IMR-90 (cell line): ENCODE measurements at regions not wholly inside any gene's neighbourhood (a gene's known extent, or its start where the extent isn't known, plus 50 kb on each side); places are given as distances from the start of the nearest gene placed in this dataset.

Experiments used
- CEBPB ChIP-seq: IDR thresholded peaks from 2 replicates; pipeline ENCODE4 v1.6.1; 2012; ENCODE audit warnings: low read depth, low read length, improper control_type of control experiment
- CHD1 ChIP-seq: IDR thresholded peaks from 2 replicates; pipeline ENCODE4 v1.6.1; 2012; ENCODE audit warnings: low read depth, low read length, improper control_type of control experiment
- MXI1 ChIP-seq: IDR thresholded peaks from 2 replicates; pipeline ENCODE4 v1.6.1; 2012; ENCODE audit warnings: low read depth, mild to moderate bottlenecking, low read length, moderate library complexity, borderline replicate concordance
- POLR2A ChIP-seq: IDR thresholded peaks from 2 replicates; pipeline ENCODE4 v1.6.1; 2012; ENCODE audit warnings: mild to moderate bottlenecking, low read depth, low read length
- RFX5 ChIP-seq: IDR thresholded peaks from 2 replicates; pipeline ENCODE4 v1.8.0; 2012; ENCODE audit warnings: low read depth, mild to moderate bottlenecking, low read length, moderate library complexity
- USF2 ChIP-seq: fragments of 150-350 bp; IDR thresholded peaks from 2 replicates; pipeline ENCODE4 v1.6.1; 2017; ENCODE audit warnings: mild to moderate bottlenecking, antibody characterized with exemption, low read length, low read depth
- TF ChIP-seq, protein P1 (sequence below): conservative IDR thresholded peaks from 2 replicates; pipeline ENCODE4 v1.5.1; 2012; ENCODE audit warnings: mild to moderate bottlenecking, low read depth, low read length, improper control_type of control experiment

GRCh38 chr4:23956601-23957364 lies 66.9 kb upstream of the PPARGC1A start:
- TF ChIP-seq USF2 (no peak), RFX5 (no peak), CHD1 (no peak), CEBPB (no peak), MXI1 (no peak), POLR2A (no peak)
- TF ChIP-seq, protein P1, sequence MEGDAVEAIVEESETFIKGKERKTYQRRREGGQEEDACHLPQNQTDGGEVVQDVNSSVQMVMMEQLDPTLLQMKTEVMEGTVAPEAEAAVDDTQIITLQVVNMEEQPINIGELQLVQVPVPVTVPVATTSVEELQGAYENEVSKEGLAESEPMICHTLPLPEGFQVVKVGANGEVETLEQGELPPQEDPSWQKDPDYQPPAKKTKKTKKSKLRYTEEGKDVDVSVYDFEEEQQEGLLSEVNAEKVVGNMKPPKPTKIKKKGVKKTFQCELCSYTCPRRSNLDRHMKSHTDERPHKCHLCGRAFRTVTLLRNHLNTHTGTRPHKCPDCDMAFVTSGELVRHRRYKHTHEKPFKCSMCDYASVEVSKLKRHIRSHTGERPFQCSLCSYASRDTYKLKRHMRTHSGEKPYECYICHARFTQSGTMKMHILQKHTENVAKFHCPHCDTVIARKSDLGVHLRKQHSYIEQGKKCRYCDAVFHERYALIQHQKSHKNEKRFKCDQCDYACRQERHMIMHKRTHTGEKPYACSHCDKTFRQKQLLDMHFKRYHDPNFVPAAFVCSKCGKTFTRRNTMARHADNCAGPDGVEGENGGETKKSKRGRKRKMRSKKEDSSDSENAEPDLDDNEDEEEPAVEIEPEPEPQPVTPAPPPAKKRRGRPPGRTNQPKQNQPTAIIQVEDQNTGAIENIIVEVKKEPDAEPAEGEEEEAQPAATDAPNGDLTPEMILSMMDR = no peak
